SK-N-SH (cell line): ENCODE measurements at regions not wholly inside any gene's neighbourhood (a gene's known extent, or its start where the extent isn't known, plus 50 kb on each side); places are given as distances from the start of the nearest gene placed in this dataset.
"Not testable (repeated sequence)": the region's sequence is repeated elsewhere in the genome, so short reads cannot be mapped to it uniquely, and the experiment has no call there.

Source experiments
- CTCF ChIA-PET: fragments of 300-600, 350-600 bp; formaldehyde crosslinking; extraction: SDS; loops from one replicate; lab custom pipeline; 2021; lab: Yijun Ruan, JAX
- POLR2A ChIA-PET: fragments of 350-600 bp; sonication (Branson Sonifier 250); formaldehyde crosslinking; extraction: SDS; loops from one replicate; lab custom pipeline; 2020; ENCODE audit warnings: antibody characterized with exemption, inconsistent platforms; lab: Yijun Ruan, JAX
- DNase-seq: peaks from one replicate; pipeline ENCODE4 v3.0.0; 2012
- H2AFZ ChIP-seq: fragments of 200-600 bp; sonication (generic); 2 replicates; pipeline ENCODE4 v1.8.1; 2016; ENCODE audit warnings: antibody characterized with exemption, mild to moderate bottlenecking, low read depth
- H3F3A ChIP-seq: fragments of 200-600 bp; sonication (generic); replicated peaks from 2 replicates; pipeline ENCODE3; 2016; ENCODE audit warnings: antibody characterized with exemption, mild to moderate bottlenecking; ENCODE audit not compliant: insufficient read depth
- H3K27ac ChIP-seq, 2 experiments: fragments of 200-500 bp in 1 of 2; fragments of 200-600 bp in 1 of 2; sonication (Bioruptor generic) in 1 of 2; sonication (generic), shearing (Covaris generic) in 1 of 2; 2 replicates each; pipeline versions ENCODE4 v1.5.1 to v1.6.1; 2014 to 2016; ENCODE audit warnings: low read depth in 2 of 2, inconsistent platforms in 1 of 2, low read length in 1 of 2, mild to moderate bottlenecking in 1 of 2, mixed read lengths in 1 of 2
- H3K27me3 ChIP-seq: fragments of 200-600 bp; sonication (generic), shearing (Covaris generic); 2 replicates; pipeline ENCODE4 v1.6.1; 2016; ENCODE audit warnings: mixed run types; ENCODE audit not compliant: insufficient read depth
- H3K36me3 ChIP-seq, 2 experiments: fragments of 200-500 bp in 1 of 2; fragments of 200-600 bp in 1 of 2; sonication (Bioruptor generic) in 1 of 2; sonication (generic) in 1 of 2; replicated peaks in 1 of 2; 2 replicates each; pipeline versions ENCODE3 to v1.5.1; 2014 to 2016; ENCODE audit warnings: low read length in 1 of 2, mild to moderate bottlenecking in 1 of 2; ENCODE audit not compliant: insufficient read depth in 2 of 2, control insufficient read depth in 1 of 2
- H3K4me1 ChIP-seq, 2 experiments: fragments of 200-500 bp in 1 of 2; fragments of 200-600 bp in 1 of 2; sonication (Bioruptor generic) in 1 of 2; sonication (generic), shearing (Covaris generic) in 1 of 2; 2 replicates each; pipeline versions ENCODE4 v1.5.1 to v1.6.1; 2014 to 2016; ENCODE audit warnings: low read depth in 1 of 2, low read length in 1 of 2, mixed run types in 1 of 2; ENCODE audit not compliant: insufficient read depth in 2 of 2, control insufficient read depth in 1 of 2
- H3K4me2 ChIP-seq: fragments of 200-600 bp; sonication (generic), shearing (Covaris generic); 2 replicates; pipeline ENCODE4 v1.6.1; 2017; ENCODE audit warnings: mixed run types
- H3K4me3 ChIP-seq, 2 experiments: fragments of 200-500 bp in 1 of 2; fragments of 200-600 bp in 1 of 2; sonication (Bioruptor generic) in 1 of 2; sonication (generic), shearing (Covaris generic) in 1 of 2; 2 replicates each; pipeline versions ENCODE4 v1.5.1 to v1.8.1; 2014 to 2016; ENCODE audit warnings: low read depth in 2 of 2, inconsistent platforms in 1 of 2, low read length in 1 of 2, mild to moderate bottlenecking in 1 of 2, mixed read lengths in 1 of 2, moderate library complexity in 1 of 2
- H3K79me2 ChIP-seq: fragments of 200-600 bp; sonication (generic); 2 replicates; pipeline ENCODE4 v1.8.1; 2017; ENCODE audit warnings: mild to moderate bottlenecking; ENCODE audit not compliant: insufficient read depth
- H3K9ac ChIP-seq: fragments of 200-600 bp; sonication (generic); 2 replicates; pipeline ENCODE4 v1.6.1; 2017; ENCODE audit warnings: mixed run types
- H3K9me2 ChIP-seq: fragments of 200-600 bp; sonication (generic); 2 replicates; pipeline ENCODE4 v1.6.1; 2017; ENCODE audit warnings: mixed run types
- H3K9me3 ChIP-seq: fragments of 200-600 bp; sonication (generic); 2 replicates; pipeline ENCODE4 v1.6.1; 2017; ENCODE audit warnings: mixed run types, mild to moderate bottlenecking, moderate library complexity
- H4K20me1 ChIP-seq: fragments of 200-600 bp; sonication (generic); 2 replicates; pipeline ENCODE4 v1.6.1; 2017; ENCODE audit warnings: mild to moderate bottlenecking, mixed run types; ENCODE audit not compliant: insufficient read depth
- NFIC ChIP-seq: IDR thresholded peaks from 2 replicates; pipeline ENCODE4 v1.4.0; 2012; ENCODE audit warnings: borderline replicate concordance
- TCF12 ChIP-seq: IDR thresholded peaks from 2 replicates; pipeline ENCODE4 v1.4.0; 2012
- WGBS: methylation state at CpG from one replicate; pipeline ENCODE4 v1.1.6; 2017; ENCODE audit warnings: low lambda C conversion rate; 5-methylcytosine and 5-hydroxymethylcytosine counted together

- CTCF ChIA-PET, H3K9ac ChIP-seq, H3K4me3 ChIP-seq, POLR2A ChIA-PET, H3K27me3 ChIP-seq, H3K9me3 ChIP-seq, H3K79me2 ChIP-seq, H3F3A ChIP-seq, H4K20me1 ChIP-seq, H3K4me1 ChIP-seq, H2AFZ ChIP-seq, H3K36me3 ChIP-seq, H3K9me2 ChIP-seq, DNase-seq: not testable (repeated sequence)
- H3K4me2 ChIP-seq: peak overlapping the region; percentile 71
- WGBS: 15% methylated on average over 4 of the region's 10 CpGs
- peak overlapping the region; percentile 42 to 98; a peak in 3 of 4 replicates for H3K27ac ChIP-seq
- TF ChIP-seq NFIC (peak; percentile 64), TCF12 (peak; percentile 11; the same call in 1 of the 2 replicates)
Measured at GRCh38 chr2:87593784-87594610, 153.9 kb upstream of the PLGLB2 start.

DNA sequence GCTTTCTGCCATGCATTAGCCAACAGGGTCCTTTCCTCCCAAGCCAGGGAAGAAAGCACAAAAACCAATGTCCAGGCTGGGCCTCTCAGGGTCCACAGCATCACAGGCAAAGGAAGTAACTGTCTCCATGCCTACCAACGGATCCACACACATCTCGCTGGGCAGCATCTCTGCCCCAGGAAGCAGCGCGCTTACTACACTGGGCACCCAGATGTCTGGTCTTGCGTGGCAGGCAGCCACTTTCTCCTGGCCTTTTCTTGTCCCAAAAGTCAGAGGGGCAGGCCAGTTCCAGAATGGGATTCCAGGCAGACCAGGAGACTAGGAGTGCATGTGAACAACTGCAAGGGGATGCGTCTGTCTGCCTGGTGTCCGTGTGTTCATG, 153.3 kb upstream of the PLGLB2 start:
- Histone ChIP-seq H3K4me2 (peak overlapping the region; percentile 63; the same call in 1 of the 2 replicates), H3K27ac (peak overlapping the region in 1 of 2 experiments; percentile 94; a peak in 3 of 4 replicates)
- H3K9me2 ChIP-seq, H4K20me1 ChIP-seq, DNase-seq, H3K9ac ChIP-seq, H3K4me3 ChIP-seq, H2AFZ ChIP-seq, H3K9me3 ChIP-seq, H3K4me1 ChIP-seq, H3K36me3 ChIP-seq, POLR2A ChIA-PET, H3K27me3 ChIP-seq, CTCF ChIA-PET, H3F3A ChIP-seq, H3K79me2 ChIP-seq: not testable (repeated sequence)
- WGBS: 39% methylated on average over 6 of the region's 7 CpGs

- H3K27me3 ChIP-seq, H4K20me1 ChIP-seq, CTCF ChIA-PET, H3K36me3 ChIP-seq, H3K4me2 ChIP-seq, H3K9ac ChIP-seq, H3K9me3 ChIP-seq, POLR2A ChIA-PET, H3K4me3 ChIP-seq, H3F3A ChIP-seq, H2AFZ ChIP-seq, H3K9me2 ChIP-seq, H3K4me1 ChIP-seq, H3K79me2 ChIP-seq: not testable (repeated sequence)
- 41% methylated on average over 5 of the region's 6 CpGs for WGBS
- DNase-seq: peak; percentile 4
- peak overlapping the region in 1 of 2 experiments; percentile 94; a peak in 2 of 4 replicates for H3K27ac ChIP-seq
Measured at GRCh38 chr2:87595017-87595416, 152.9 kb upstream of the PLGLB2 start.

- H2AFZ ChIP-seq, H3K4me2 ChIP-seq, CTCF ChIA-PET, POLR2A ChIA-PET, H3K9ac ChIP-seq, H3K9me2 ChIP-seq, H3K79me2 ChIP-seq, H4K20me1 ChIP-seq, H3K27me3 ChIP-seq, H3K4me3 ChIP-seq, H3F3A ChIP-seq, H3K36me3 ChIP-seq, H3K27ac ChIP-seq, H3K9me3 ChIP-seq, DNase-seq, H3K4me1 ChIP-seq: not testable (repeated sequence)
- 100% methylated on average over 1 of the region's 3 CpGs for WGBS
Measured at GRCh38 chr2:87600961-87601360, 146.9 kb upstream of the PLGLB2 start.

GRCh38 chr2:87602118-87602517, 145.8 kb upstream of the PLGLB2 start:
- H3K4me1 ChIP-seq, H3K4me2 ChIP-seq, H3K36me3 ChIP-seq, H3K79me2 ChIP-seq, H2AFZ ChIP-seq, H3F3A ChIP-seq, H4K20me1 ChIP-seq, H3K27me3 ChIP-seq, DNase-seq, H3K4me3 ChIP-seq, CTCF ChIA-PET, H3K9me2 ChIP-seq, POLR2A ChIA-PET, H3K9ac ChIP-seq, H3K27ac ChIP-seq, H3K9me3 ChIP-seq: not testable (repeated sequence)
- no CpG with 5 or more reads among the region's 7 CpGs for WGBS

GRCh38 chr2:87602728-87603127, 145.2 kb upstream of the PLGLB2 start:
- H3K9me2 ChIP-seq, CTCF ChIA-PET, POLR2A ChIA-PET, H4K20me1 ChIP-seq, H3K27me3 ChIP-seq, H3K4me3 ChIP-seq, H2AFZ ChIP-seq, DNase-seq, H3K36me3 ChIP-seq, H3K4me1 ChIP-seq, H3K79me2 ChIP-seq, H3K9me3 ChIP-seq, H3F3A ChIP-seq, H3K9ac ChIP-seq, H3K27ac ChIP-seq, H3K4me2 ChIP-seq: not testable (repeated sequence)
- no CpG with 5 or more reads among the region's 2 CpGs for WGBS
